WTC11 (cell line): ENCODE measurements at regions not wholly inside any gene's neighbourhood (a gene's known extent, or its start where the extent isn't known, plus 50 kb on each side); places are given as distances from the start of the nearest gene placed in this dataset.

ENCODE experiments used
- ATAC-seq: fragments of 200-7000 bp; cut with Tn5 transposase; 2 replicates; pipeline ENCODE4 v1.10.0; 2021; ENCODE audit warnings: mild to moderate bottlenecking, moderate library complexity
- CTCF ChIA-PET: fragments of 300-600 bp; sonication (Branson Sonifier 250); formaldehyde crosslinking; loops from one replicate; lab custom pipeline; 2021; ENCODE audit warnings: antibody characterized with exemption; lab: Charles Lee
- POLR2A ChIA-PET: fragments of 350-600 bp; sonication (Branson Sonifier 250); formaldehyde crosslinking; loops from one replicate; lab custom pipeline; 2021; ENCODE audit warnings: antibody characterized with exemption; lab: Charles Lee
- DNase-seq: peaks from one replicate; pipeline ENCODE4 v3.0.0; 2021; ENCODE audit warnings: low spot score
- H3K27ac Mint-ChIP-seq: 2 replicates; pipeline ENCODE4 v1.8.0; 2021; ENCODE audit warnings: mixed read lengths
- H3K27me3 Mint-ChIP-seq: 2 replicates; pipeline ENCODE4 v1.8.0; 2021; ENCODE audit warnings: low read depth, mild to moderate bottlenecking, moderate library complexity, mixed read lengths
- H3K36me3 Mint-ChIP-seq: 2 replicates; pipeline ENCODE4 v1.8.0; 2021; ENCODE audit warnings: mixed read lengths
- H3K4me1 Mint-ChIP-seq: 2 replicates; pipeline ENCODE4 v1.8.0; 2022; ENCODE audit warnings: mixed read lengths
- H3K4me3 Mint-ChIP-seq: 2 replicates; pipeline ENCODE4 v1.8.0; 2021; ENCODE audit warnings: mild to moderate bottlenecking, moderate library complexity, mixed read lengths
- H3K9me3 Mint-ChIP-seq: 2 replicates; pipeline ENCODE4 v1.8.0; 2021; ENCODE audit warnings: mixed read lengths
- CDX4 ChIP-seq: fragments of 250-450 bp; sonication (Bioruptor Pico); IDR thresholded peaks from 2 replicates; pipeline ENCODE4 v1.9.0; 2021; ENCODE audit warnings: moderate library complexity, mild to moderate bottlenecking, inconsistent platforms, borderline replicate concordance
- E2F4 ChIP-seq: sonication (generic); formaldehyde crosslinking; IDR thresholded peaks from 2 replicates; pipeline ENCODE4 v1.8.1; 2022; ENCODE audit warnings: low read depth, mild to moderate bottlenecking, moderate library complexity, missing genetic modification reagents, borderline replicate concordance
- ERG ChIP-seq: fragments of 250-450 bp; sonication (Bioruptor Pico); IDR thresholded peaks from 2 replicates; pipeline ENCODE4 v1.8.0; 2021; ENCODE audit warnings: mild to moderate bottlenecking
- FOXP1 ChIP-seq: sonication (generic); formaldehyde crosslinking; IDR thresholded peaks from 2 replicates; pipeline ENCODE4 v1.8.0; 2022; ENCODE audit warnings: missing genetic modification reagents, mild to moderate bottlenecking, moderate library complexity, borderline replicate concordance
- GRHL2 ChIP-seq: fragments of 250-450 bp; sonication (Bioruptor Pico); IDR thresholded peaks from 2 replicates; pipeline ENCODE4 v1.8.0; 2022; ENCODE audit warnings: mild to moderate bottlenecking, moderate library complexity; ENCODE audit not compliant: insufficient replicate concordance, severe bottlenecking
- IRF2 ChIP-seq: sonication (generic); formaldehyde crosslinking; IDR thresholded peaks from 2 replicates; pipeline ENCODE4 v1.8.0; 2022; ENCODE audit warnings: low read depth, missing genetic modification reagents, borderline replicate concordance
- JAZF1 ChIP-seq: fragments of 250-450 bp; sonication (Bioruptor Pico); IDR thresholded peaks from 2 replicates; pipeline ENCODE4 v1.9.0; 2021; ENCODE audit warnings: moderate library complexity, mild to moderate bottlenecking, inconsistent platforms
- NFATC4 ChIP-seq: fragments of 250-450 bp; sonication (Bioruptor Pico); IDR thresholded peaks from 2 replicates; pipeline ENCODE4 v1.9.0; 2021; ENCODE audit warnings: mild to moderate bottlenecking
- NR3C1 ChIP-seq: sonication (generic); formaldehyde crosslinking; conservative IDR thresholded peaks from 2 replicates; pipeline ENCODE4 v1.8.1; 2023; ENCODE audit warnings: low read depth, mild to moderate bottlenecking, missing genetic modification reagents
- SOX15 ChIP-seq: fragments of 250-450 bp; sonication (Bioruptor Pico); IDR thresholded peaks from 2 replicates; pipeline ENCODE4 v1.9.0; 2021; ENCODE audit warnings: mild to moderate bottlenecking
- USF2 ChIP-seq: sonication (generic); formaldehyde crosslinking; IDR thresholded peaks from 2 replicates; pipeline ENCODE4 v1.8.1; 2023; ENCODE audit warnings: mild to moderate bottlenecking, missing genetic modification reagents, moderate library complexity
- ZNF232 ChIP-seq: sonication (generic); formaldehyde crosslinking; IDR thresholded peaks from 2 replicates; pipeline ENCODE4 v1.8.0; 2022; ENCODE audit warnings: mild to moderate bottlenecking, missing genetic modification reagents
- ZNF416 ChIP-seq: fragments of 250-450 bp; sonication (Bioruptor Pico); IDR thresholded peaks from 2 replicates; pipeline ENCODE4 v1.9.0; 2021; ENCODE audit warnings: mild to moderate bottlenecking, inconsistent platforms
- TF ChIP-seq, protein P1 (sequence below): sonication (generic); formaldehyde crosslinking; conservative IDR thresholded peaks from 2 replicates; pipeline ENCODE4 v1.8.1; 2023; ENCODE audit warnings: mild to moderate bottlenecking, low read depth, missing genetic modification reagents, moderate library complexity
- TF ChIP-seq, protein P2 (sequence below): sonication (generic); formaldehyde crosslinking; IDR thresholded peaks from 2 replicates; pipeline ENCODE4 v1.8.1; 2022; ENCODE audit warnings: low read depth, missing genetic modification reagents, borderline replicate concordance
- TF ChIP-seq, protein P3 (sequence below): sonication (generic); formaldehyde crosslinking; IDR thresholded peaks from 2 replicates; pipeline ENCODE4 v1.8.1; 2022; ENCODE audit warnings: missing genetic modification reagents, borderline replicate concordance

DNA sequence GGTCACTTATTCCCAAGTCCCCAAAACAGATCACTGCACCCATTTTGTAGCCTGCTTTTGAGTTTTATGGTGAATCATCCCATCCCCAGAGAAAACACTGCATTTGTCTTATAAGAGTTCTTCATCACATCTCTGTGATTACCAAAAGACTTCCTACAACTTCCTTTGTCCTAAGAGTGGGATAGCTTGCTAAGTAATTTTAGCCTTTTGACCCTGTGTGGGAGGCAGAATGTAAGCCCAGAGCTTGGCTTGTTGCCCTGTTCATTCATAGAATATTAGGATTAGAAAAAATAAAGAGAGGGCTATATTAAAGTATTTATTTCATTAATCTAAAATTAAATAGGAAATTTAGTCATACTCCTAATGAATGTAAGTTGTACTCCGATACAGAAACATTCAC, 213.3 kb downstream of the MZT1 start (continued):
- no peak for TF ChIP-seq FOXP1 (CRISPR knock-in tag)
- TF ChIP-seq NFATC4 (CRISPR knock-in tag): no peak
- TF ChIP-seq E2F4 (CRISPR knock-in tag): no peak
- TF ChIP-seq, protein P1, sequence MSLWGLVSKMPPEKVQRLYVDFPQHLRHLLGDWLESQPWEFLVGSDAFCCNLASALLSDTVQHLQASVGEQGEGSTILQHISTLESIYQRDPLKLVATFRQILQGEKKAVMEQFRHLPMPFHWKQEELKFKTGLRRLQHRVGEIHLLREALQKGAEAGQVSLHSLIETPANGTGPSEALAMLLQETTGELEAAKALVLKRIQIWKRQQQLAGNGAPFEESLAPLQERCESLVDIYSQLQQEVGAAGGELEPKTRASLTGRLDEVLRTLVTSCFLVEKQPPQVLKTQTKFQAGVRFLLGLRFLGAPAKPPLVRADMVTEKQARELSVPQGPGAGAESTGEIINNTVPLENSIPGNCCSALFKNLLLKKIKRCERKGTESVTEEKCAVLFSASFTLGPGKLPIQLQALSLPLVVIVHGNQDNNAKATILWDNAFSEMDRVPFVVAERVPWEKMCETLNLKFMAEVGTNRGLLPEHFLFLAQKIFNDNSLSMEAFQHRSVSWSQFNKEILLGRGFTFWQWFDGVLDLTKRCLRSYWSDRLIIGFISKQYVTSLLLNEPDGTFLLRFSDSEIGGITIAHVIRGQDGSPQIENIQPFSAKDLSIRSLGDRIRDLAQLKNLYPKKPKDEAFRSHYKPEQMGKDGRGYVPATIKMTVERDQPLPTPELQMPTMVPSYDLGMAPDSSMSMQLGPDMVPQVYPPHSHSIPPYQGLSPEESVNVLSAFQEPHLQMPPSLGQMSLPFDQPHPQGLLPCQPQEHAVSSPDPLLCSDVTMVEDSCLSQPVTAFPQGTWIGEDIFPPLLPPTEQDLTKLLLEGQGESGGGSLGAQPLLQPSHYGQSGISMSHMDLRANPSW (CRISPR knock-in tag): no peak
- no peak for TF ChIP-seq NR3C1 (CRISPR knock-in tag)
- TF ChIP-seq, all 79 proteins: peak for 0

- H3K36me3 Mint-ChIP-seq: no peaks in the 10 kb centered on the region
- H3K9me3 Mint-ChIP-seq: no peaks in the 10 kb centered on the region
- H3K27me3 Mint-ChIP-seq: no peaks in the 10 kb centered on the region
- H3K4me3 Mint-ChIP-seq: no peak overlapping the region
- ATAC-seq (no peak), DNase-seq (no peak)
- ChIA-PET CTCF (no interaction called here), POLR2A (no interaction called here)
- 0 out of 2 replicates have a peak, but pooled peaks cover 4% of the 10 kb centered on the region for H3K4me1 Mint-ChIP-seq
- TF ChIP-seq FOXP1 (CRISPR knock-in tag) (no peak), ERG (CRISPR knock-in tag) (no peak), CDX4 (CRISPR knock-in tag) (no peak), USF2 (CRISPR knock-in tag) (no peak), NFATC4 (CRISPR knock-in tag) (no peak), GRHL2 (no peak), IRF2 (CRISPR knock-in tag) (no peak)
- TF ChIP-seq, protein P2, sequence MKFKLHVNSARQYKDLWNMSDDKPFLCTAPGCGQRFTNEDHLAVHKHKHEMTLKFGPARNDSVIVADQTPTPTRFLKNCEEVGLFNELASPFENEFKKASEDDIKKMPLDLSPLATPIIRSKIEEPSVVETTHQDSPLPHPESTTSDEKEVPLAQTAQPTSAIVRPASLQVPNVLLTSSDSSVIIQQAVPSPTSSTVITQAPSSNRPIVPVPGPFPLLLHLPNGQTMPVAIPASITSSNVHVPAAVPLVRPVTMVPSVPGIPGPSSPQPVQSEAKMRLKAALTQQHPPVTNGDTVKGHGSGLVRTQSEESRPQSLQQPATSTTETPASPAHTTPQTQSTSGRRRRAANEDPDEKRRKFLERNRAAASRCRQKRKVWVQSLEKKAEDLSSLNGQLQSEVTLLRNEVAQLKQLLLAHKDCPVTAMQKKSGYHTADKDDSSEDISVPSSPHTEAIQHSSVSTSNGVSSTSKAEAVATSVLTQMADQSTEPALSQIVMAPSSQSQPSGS (CRISPR knock-in tag): no peak
- H3K27ac Mint-ChIP-seq: no peak overlapping the region
Observed at GRCh38 chr13:72508392-72508791, 219.0 kb downstream of the MZT1 start.

DNA sequence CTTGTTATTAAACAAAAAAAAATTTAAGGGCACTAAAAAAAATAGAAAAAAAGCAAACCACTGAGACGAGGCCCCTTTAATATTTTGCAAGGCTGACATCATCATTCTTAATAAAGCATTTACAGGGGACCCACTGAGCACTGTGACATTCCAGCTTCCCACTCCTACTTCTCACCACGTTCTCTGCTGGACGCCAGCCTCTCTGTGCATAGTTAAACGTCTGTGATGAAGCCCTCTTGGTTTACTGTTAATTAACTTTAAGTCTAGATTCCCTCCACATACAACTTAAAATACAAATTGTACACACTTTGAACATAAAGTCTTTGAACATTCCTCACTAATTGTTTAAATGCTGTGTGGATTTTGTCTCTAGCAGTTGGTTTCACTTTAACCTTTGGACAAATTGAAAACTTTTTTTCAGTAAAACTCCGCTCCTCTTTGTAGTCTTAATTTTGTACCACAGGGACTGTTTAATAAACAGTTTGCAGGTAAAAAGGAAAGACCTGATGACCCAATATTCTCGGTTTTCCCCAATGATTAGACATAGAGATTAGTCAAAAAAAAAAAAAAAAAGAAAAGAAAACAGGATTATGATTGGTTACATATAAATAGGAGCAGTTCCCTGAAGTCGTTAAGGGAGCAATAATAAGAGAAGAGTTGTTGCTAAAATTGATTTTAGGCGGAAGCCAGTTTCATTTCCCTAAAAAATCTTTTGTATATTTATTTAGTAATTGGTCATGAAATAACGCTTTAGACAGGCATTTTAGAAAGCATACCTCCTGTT, 219.8 kb downstream of the MZT1 start:
- H3K36me3 Mint-ChIP-seq: no peaks in the 10 kb centered on the region
- DNase-seq: no peak
- H3K27ac Mint-ChIP-seq: no peak overlapping the region
- H3K27me3 Mint-ChIP-seq: no peaks in the 10 kb centered on the region
- 0 out of 2 replicates have a peak, but pooled peaks cover 4% of the 10 kb centered on the region for H3K4me1 Mint-ChIP-seq
- ATAC-seq: no peak
- ChIA-PET CTCF (no interaction called here), POLR2A (no interaction called here)
- H3K9me3 Mint-ChIP-seq: no peaks in the 10 kb centered on the region
- H3K4me3 Mint-ChIP-seq: no peak overlapping the region
- TF ChIP-seq ZNF232 (no peak), ZNF416 (no peak), JAZF1 (CRISPR knock-in tag) (no peak), SOX15 (CRISPR knock-in tag) (no peak)
- TF ChIP-seq, protein P3, sequence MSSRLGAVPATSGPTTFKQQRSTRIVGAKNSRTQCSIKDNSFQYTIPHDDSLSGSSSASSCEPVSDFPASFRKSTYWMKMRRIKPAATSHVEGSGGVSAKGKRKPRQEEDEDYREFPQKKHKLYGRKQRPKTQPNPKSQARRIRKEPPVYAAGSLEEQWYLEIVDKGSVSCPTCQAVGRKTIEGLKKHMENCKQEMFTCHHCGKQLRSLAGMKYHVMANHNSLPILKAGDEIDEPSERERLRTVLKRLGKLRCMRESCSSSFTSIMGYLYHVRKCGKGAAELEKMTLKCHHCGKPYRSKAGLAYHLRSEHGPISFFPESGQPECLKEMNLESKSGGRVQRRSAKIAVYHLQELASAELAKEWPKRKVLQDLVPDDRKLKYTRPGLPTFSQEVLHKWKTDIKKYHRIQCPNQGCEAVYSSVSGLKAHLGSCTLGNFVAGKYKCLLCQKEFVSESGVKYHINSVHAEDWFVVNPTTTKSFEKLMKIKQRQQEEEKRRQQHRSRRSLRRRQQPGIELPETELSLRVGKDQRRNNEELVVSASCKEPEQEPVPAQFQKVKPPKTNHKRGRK (CRISPR knock-in tag): no peak
